Activated CD4-positive, alpha-beta T cell treated with anti-CD3 and anti-CD28 coated beads, Interleukin-2, amount 50 U/mL, for 16 hours (primary cell): ENCODE measurements at regions not wholly inside any gene's neighbourhood (a gene's known extent, or its start where the extent isn't known, plus 50 kb on each side); places are given as distances from the start of the nearest gene placed in this dataset.

Source experiments
- DNase-seq: peaks from one replicate; pipeline ENCODE4 v3.0.0-alpha.2; 2020

DNA sequence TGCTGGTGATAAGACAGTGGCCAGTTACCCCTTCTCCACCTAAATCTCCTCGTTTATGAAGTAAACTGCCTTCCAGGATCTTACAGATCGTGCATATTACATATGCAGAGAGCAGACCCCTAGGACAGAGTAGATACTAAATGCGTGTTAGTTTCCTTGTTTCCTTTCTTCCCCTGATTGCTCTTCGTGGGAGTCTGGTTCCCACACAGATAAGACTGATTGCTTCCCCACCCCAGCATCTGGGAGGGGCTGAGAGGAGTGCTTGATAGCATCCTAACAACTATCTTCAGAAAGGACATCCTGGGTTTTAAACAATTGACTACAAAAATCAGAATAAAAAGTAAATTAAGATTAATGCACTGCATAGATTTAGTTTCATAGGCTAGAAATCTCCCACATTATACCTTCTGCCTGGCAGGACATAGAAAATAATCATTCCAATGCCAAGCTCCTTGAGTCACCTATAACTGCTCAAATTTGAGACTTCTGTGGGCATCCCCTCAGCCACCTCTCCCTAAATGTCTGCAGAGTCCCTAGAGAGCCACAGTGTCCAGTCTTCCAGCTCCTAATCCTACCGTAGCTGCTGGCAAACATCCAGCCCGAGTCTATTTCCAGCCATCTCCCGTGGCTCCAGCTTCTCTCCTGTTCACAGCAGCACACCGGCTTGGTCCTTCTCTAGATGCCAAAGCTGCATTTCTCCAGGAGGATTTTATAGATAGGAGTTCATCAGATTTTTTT lies 128.3 kb downstream of the LRRC30 start:
- DNase-seq = no peak

DNA sequence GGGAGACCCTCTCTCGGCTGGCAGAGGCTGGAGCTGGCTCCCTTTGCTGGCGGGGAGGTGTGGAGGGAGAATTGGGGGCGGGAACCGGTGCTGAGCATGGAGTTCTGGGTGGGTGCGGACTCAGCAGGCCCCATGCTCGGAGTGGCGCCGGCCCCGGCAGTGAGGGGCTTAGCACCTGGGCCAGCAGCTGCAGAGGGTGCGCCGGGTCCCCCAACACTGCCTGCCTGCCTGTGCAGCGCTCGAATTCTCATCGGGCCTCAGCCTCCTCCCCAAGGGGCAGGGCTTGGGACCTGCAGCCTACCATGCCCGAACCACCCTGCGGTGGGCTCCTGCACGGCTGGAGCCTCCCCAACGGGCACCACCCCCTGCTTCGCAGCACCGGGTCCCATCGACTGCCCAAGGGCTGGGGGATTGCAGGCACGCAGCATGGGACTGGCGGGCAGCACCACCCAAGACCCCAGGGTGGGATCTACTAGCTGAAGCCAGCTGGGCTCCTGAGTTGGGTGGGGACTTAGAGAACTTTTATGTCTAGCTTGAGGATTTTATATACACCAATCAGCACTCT lies 129.8 kb downstream of the LRRC30 start:
- DNase-seq = no peak

DNA sequence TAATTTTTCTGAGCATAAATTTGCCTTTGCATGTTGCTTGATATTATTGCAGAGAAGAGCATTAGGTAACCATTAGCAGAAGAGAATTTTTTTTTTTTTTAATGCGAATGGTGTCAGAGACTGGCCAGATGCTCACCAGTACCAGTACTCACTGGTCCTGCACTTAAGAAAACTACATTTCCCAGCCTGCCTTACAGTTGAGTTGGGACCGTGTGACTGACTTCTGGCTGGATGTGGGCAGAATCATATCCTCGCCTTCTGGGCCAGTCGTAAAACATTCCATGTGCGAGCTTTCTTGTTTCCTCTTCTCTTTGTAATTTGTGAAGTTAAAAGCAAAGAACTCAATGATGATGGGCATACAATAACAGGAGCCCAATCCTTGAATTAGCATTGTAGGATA lies 132.4 kb downstream of the LRRC30 start:
- no peak for DNase-seq

DNA sequence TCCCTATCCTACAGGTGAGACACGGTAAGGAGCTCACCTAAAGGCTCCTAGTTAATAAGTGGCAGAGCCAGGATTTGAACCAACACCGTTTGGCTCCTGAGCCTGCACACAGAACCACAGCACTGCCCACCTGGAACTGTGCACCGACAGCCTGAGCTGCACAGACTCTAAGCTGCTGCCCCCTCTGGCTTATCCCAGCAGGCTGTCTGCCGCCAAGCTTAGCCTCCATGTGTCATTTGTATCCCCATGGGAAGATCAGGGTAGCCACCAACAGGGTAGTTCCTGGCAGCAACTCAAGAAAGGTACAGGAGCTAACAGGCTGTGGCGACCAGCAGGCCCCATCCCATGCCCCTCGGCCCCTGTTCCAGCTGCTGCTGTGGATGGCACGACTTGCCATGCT lies 135.7 kb downstream of the LRRC30 start:
- no peak for DNase-seq

DNA sequence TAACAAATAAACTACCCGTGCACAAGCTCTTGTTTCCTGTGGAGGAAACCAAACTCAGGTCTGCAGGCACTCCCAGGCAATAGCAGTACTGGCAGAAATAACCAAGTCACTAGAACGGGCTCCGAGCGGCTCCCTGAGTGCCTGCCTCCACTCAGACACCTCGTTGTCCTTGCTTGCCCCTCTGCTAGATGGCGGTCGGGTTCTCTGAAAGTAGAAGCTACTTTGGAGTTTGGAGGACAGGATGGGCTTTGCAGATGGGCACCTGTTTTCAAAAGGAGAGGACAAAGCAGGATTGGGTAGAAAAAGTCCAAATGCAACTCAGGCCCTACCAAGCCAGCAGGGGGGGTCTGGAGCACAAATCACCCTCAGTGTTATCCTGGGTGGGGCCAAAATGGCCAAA lies 136.4 kb downstream of the LRRC30 start:
- DNase-seq = no peak

DNA sequence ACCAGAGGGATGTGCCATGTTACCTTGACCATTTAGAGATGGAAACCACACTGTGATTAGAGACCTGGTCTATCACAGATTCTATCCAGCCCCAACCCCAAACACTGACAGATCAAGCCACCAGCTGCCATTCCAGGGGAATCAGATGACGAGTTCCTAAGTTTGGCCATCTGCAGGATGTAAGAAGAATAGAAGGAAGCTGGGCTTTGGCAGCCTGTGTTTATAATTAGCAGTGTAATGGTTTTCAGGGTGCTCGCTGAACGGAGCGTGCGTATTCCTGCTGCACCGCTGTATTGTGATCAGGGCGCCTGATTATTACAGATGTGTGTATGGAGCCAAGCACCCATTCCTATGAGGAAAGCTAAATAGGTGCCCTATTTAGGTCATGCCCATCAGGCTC lies 138.1 kb downstream of the LRRC30 start:
- DNase-seq = no peak

DNA sequence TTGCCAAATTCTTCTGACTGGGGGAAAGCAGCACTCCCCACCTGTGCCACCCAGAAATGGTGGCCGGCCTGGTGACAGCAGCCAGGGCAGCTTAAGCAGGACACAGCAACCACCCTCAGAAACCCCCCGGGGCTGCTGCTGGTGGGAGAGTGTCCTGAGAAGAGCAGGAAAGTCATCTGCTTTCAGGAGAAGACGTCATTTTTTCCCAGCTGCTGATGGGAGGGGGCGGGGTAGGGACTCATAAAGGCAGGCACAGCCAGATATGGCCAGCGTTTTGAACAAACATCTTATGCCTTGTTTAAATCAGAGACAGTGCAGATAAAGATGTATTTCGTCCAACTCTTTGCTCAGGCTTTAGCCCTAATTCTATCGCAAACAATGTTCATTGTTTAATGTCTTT lies 139.5 kb downstream of the LRRC30 start:
- no peak for DNase-seq

DNA sequence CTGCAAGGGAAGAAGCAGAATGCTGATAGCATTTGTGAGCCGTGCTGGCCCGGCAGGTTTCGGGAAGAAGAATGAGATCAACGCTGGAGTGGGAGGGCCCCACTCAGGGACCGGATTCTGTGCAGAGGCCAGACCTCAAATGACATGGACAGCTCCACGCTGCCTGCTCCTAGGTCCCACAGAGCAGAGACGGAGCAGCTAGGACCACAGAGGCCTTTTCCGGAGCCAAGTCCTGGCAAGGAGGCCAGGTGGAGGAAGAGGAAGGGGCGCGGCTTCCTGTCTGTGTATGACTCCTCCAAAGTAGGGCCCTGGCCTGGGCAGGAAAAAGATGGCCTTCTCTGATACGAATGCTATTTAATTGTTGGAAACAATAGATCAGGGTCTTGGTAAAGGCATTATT lies 139.9 kb downstream of the LRRC30 start:
- no peak for DNase-seq

DNA sequence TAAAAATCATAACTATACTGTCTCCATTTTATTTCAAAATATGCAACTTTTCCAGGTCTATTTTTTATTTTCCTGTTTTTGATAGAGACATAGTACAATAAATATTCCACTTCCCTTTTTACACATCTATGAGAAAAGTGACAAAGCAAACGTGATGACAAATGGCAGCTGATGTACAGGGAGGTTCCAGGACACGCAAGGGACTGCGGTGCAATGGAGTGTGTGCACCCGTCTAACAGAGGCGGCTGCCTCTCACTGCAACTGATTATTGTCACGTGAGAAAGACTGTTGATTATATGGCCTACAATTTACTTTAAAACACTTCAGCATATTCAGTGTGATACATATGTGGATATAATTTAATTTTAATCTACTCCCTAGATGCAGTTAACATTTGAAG lies 142.6 kb downstream of the LRRC30 start:
- no peak for DNase-seq

DNA sequence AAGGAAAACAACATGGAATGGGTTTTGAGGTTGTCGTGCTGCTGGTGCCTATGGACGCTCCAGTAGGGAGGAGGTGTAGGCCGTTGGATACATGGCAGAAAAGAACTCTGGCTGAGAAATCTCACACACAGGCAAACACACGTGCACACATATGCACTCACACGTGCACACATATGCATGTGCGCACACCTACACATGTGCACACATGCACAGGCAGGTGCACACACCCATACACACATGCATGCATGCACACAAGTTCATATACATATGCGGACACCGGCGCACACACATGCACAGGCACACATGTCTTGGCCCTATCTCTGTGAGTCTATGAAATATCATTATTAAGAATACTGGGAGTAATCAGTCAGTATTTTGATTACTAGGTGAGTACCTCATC lies 150.4 kb downstream of the LRRC30 start:
- no peak for DNase-seq

DNA sequence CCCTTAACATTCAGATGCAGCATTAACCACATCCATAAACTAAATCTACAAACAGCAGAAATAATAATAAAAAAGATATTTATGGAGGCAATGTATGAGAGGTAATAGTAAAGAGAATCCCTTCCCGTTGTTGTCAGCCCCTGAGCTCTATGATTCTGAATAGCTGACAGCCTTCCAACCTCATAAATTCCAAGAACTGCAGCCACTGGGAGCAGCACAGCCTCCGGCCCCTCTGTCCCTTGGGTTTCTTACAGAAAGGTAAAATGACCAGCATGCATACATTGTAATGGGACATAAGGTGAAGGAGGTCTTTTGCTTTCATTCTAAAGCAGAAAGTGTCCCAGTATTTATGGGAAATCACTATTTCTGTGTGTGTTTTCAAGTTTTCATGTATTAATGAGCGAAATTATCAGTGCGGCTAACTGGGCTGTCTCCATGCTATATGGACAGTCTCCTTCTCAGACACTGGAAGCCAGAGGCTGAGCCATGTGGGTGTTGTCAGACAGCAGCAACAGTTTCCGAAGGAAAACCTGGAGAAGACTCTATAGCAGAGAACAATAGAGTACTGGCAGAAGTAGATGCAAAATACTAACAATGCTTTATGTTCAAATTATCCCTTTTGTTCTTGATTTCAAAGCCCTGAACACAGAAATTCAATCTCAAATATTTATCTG lies 151.6 kb downstream of the LRRC30 start:
- no peak for DNase-seq

DNA sequence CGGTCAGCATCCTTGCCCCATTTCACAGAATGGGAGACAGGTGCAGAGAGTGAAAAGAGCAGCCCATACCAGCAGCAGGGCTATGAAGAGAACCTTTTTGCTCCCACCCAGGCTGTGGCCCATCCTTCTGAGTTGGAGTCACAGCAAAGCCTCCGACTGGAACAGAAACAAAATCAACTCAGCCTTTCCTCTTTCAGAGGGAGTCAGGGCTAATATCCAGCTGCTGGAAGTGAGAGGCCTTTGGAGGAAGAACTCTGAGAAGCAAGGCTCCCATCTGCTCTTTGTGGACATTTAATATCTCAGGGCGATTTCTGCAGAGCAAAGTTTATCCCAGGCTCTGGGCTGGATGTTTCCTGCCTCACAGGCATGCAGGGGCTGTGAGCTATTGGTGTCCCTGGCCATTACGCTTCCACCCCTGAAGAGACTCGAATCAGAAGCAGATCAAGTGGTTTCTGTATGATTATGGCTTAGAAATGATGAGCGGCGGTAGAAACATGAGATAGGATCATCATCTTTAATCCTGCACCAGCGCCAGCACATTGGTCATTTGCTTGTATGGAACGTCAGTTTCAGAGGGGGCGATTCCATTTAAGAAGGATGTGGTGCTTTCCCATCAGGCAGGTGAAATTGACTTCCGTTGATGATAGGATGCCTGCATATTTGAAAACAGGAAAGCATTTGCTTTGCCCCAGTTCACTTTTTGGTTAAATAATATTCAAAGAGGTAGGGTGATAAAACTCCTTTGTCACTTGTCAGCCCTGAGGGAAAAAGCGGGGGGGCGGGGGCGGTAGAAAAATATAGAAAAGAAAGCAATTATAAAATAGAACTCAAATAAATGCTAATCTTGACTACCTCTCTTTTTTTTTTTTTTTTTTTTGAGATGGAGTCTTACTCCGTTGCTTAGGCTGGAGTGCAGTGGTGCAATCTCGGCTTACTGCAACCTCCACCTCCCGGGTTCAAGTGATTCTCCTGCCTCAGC lies 152.4 kb downstream of the LRRC30 start:
- DNase-seq = no peak

DNA sequence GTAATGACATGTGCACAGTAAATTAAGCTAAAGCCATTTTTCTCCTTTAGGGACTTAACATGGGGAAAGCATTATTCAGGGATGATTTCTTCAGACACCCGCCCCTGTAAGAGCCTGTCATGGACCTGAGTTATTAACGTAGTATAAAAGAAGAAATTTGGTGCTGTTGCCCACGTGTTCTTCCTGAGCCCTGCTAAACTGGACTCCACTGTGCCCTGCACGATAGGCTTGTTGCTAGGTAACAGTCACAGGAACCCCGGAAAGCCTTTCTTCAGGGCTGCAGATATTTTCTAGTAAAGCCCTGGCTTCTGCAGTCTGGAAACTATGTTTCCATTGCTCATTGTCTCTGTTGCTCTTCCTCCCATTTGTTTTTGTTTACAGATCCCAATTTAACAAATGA lies 157.9 kb downstream of the LRRC30 start:
- DNase-seq = no peak

DNA sequence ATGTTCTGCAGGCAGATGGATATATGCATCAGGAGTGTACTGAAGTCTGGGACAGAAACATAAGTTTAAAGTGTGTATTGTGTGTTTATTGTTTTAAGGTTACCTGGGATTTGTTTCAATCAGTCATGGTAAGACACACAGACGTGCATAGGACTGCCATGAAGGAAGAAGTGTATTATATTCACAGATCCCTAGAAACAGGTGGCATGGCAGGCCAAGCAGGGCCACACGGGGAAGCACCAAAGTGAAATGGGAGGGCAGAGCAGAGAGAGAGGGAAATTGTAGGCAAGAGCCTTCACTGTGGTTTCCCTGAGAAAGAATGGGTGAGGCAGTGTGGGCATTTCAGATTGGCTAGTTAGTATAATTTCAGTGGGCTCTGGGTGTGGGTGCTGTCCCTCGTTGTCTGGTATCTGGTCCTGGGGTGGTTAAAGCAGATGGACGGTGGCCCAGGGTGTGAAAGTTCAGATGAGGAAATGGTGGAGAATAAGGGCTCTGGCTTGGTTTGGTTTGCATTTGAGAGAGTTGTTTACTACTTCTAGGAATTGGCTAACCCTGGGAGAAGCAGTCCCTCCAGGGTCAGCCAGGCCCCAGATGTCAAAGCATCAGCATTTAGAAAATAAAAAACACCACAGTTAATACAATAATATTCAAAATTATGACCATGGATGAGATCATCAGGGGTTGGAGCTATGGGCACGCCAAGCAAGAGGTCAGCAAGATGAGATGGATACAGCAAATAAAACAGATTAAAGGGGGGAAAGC lies 160.0 kb downstream of the LRRC30 start:
- no peak for DNase-seq

DNA sequence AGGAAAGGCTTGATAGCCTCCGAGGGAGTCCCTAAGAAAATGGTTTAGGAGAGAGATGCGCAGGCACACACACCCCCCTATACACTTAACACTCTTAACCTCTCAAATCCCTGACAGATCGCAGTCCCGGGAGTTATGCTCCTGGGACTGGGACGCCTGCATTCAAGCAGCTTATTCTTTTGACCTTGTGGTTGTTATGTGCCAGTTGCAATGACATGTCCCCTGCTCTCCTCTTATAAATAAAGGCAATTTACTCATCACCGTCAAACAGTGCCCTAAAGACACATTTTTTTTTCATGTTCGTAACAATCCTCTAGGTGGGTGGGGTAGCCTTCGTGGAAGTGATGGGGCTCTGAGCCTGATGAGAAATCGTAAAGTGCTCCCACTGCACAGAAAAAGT lies 162.2 kb downstream of the LRRC30 start:
- DNase-seq = no peak

DNA sequence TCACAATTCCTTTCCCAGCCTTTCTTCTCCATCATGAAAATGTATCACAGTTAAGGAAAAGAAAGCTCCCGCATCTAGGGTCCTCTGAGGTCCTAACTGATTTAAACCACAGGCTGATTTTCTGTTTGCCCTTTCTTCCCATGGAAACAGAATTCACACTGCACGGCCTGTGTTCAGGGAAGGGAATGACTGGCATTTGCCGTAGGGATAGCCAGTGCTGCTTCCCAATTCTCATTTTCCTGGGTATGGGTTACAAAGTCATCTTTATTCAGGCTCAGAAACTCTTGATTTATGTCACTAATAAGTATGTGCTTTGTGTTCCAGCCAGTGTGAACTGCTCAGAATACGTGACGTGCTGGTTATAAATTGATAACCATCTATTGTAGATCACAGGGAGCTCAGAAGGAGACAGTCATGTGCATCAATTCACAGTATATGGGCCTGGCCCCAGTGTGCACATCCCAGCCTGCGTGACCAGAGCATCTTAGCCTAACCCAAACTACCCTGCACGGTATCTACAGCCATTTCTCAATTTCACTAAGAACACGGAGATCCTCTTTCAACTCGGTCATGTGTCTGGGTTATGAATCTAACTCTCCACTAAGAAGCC lies 163.3 kb downstream of the LRRC30 start:
- DNase-seq = no peak

DNA sequence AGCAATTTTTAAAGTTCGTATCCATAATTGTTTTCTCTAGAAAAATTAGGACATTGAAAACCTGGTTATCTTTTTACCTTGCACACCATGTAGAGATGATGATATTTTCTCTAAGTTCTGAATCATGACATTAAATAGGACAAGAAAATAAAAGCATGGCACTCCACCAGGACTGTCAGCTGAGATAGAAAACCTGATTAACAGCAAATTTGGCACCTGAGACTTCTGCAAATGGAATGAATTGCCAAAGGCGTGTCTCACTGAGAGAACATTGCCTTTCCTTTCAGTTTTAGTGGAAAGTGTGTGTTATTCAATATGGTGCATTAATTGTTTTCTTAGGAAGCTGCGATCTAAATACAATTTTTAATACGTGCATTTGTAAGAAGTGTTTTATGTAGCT lies 164.7 kb downstream of the LRRC30 start:
- DNase-seq = no peak

DNA sequence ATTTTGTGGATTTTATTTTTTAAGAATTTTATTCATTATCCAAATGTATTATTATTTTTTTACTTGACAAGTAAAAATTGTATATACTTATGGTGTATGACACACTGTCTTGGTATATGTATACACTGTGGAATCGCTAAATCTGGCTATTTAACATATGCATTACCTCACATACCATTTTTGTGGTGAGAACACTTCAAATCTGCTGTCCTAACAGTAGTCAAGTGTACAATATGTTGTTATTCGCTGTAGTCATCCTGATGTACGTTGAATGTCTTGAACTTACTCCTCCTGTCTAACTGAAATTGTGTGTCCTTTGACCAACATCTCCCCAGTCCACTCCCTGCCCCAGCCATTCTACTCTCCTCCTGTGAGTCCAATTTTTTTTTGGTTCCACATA lies 153.2 kb upstream of the PTPRM start:
- no peak for DNase-seq

DNA sequence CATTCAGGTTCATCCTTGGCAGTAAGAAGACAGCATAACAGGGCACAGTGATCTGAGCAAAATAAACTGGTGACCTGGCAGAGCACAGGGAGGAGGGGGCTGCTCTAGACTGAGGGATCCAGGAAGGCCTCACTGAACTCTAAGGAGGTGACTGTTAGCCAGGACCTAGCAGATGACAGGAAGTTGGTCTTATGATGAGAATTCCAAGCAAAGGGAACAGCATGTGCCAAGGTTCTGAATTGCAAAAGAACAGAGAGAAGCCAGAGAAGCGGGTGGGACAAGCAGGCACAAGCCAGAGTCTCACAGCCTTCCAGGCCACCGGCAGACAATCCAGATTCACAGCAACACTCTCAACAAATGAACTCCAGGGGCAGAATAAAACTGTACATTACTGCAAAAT lies 152.7 kb upstream of the PTPRM start:
- no peak for DNase-seq

DNA sequence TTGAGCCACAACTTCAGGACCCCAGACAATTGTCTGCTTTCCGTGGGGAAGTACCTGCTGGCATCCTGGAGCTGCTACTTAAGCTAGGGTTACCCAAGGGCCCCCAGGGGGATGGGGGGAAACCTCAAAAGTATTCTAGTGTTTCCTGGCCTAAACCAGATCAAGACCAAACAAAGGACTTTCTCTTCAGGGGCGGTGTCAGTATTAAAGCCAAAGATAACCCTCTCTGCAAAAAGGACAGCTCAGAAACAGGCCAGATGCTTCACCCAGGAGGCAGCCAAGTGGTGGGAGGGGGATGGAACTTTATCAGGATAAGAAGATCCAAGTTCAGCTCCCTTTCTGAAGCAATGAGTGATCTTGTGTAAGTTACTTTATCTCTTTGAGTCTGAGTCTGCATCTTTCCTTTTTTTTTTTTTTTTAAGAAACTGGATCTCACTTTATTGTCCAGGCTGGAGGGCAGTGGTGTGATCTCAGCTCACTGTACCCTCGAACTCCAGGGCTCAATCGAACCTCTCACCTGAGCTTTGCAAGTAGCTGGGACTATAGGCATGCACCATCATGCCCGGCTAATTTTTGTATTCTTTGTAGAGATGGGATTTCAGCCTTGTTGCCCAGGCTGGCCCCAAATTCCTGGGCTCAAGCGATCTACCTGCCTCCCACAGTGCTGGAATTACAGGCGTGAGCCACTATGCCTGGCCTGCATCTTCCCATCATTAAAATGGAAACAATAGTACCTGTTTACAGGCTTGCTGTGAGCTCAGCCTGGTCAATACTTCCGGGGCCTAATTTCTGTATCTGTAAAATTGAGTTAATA lies 151.8 kb upstream of the PTPRM start:
- no peak for DNase-seq

DNA sequence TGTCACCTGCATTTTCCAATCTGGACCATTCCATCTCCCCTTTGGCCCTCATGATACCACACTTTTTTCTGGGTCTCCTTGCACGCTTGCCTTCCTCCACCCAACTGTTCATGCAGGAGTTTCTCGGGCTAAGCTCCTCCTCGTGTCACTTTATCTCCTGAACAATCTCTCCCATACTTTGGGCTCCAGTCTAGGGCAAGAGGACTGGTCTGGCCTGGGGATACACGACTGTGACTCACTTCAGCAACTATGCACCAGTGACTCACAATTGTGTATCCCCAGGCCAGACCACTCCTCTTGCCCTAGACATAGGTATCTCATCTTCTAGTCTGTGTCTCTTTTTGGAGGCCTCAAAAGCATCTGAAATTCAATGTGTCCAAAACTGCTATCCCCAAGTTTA lies 149.4 kb upstream of the PTPRM start:
- no peak for DNase-seq
